Naive B cell (primary cell): ENCODE measurements at regions not wholly inside any gene's neighbourhood (a gene's known extent, or its start where the extent isn't known, plus 50 kb on each side); places are given as distances from the start of the nearest gene placed in this dataset.
"Not testable (repeated sequence)": the region's sequence is repeated elsewhere in the genome, so short reads cannot be mapped to it uniquely, and the experiment has no call there.

ENCODE experiments used
- ATAC-seq, 2 donors: fragments of 150-1000 bp; cut with Tn5 transposase; 2 replicates each; pipeline ENCODE4 v1.10.0; 2021; ENCODE audit warnings: low read depth in 2 of 2, mild to moderate bottlenecking in 2 of 2, moderate library complexity in 2 of 2
- DNase-seq: peaks from one replicate; pipeline ENCODE4 v3.0.0; 2022
- H3K27ac Mint-ChIP-seq, 6 donors: one replicate each; pipeline ENCODE4 v1.8.0; 2020 to 2022; ENCODE audit warnings: mild to moderate bottlenecking in 6 of 6, mixed read lengths in 6 of 6, moderate library complexity in 5 of 6, inconsistent platforms in 2 of 6
- H3K27me3 Mint-ChIP-seq, 3 donors: one replicate each; pipeline ENCODE4 v1.8.0; 2021 to 2022; ENCODE audit warnings: mixed read lengths in 3 of 3, mild to moderate bottlenecking in 1 of 3
- H3K36me3 Mint-ChIP-seq, 2 donors: one replicate each; pipeline ENCODE4 v1.8.0; 2020 to 2022; ENCODE audit warnings: mixed read lengths in 2 of 2, inconsistent platforms in 1 of 2, mild to moderate bottlenecking in 1 of 2
- H3K4me1 Mint-ChIP-seq, 3 donors: one replicate each; pipeline ENCODE4 v1.8.0; 2020 to 2022; ENCODE audit warnings: mixed read lengths in 3 of 3, inconsistent platforms in 1 of 3, mild to moderate bottlenecking in 1 of 3, moderate library complexity in 1 of 3
- H3K4me3 Mint-ChIP-seq, 8 donors: one replicate each; pipeline ENCODE4 v1.8.0; 2020 to 2022; ENCODE audit warnings: mild to moderate bottlenecking in 8 of 8, mixed read lengths in 8 of 8, moderate library complexity in 8 of 8, inconsistent platforms in 2 of 8
- H3K9me3 Mint-ChIP-seq, 7 donors: one replicate each; pipeline ENCODE4 v1.8.0; 2020 to 2022; ENCODE audit warnings: mixed read lengths in 7 of 7, mild to moderate bottlenecking in 5 of 7, inconsistent platforms in 2 of 7, moderate library complexity in 1 of 7

DNA sequence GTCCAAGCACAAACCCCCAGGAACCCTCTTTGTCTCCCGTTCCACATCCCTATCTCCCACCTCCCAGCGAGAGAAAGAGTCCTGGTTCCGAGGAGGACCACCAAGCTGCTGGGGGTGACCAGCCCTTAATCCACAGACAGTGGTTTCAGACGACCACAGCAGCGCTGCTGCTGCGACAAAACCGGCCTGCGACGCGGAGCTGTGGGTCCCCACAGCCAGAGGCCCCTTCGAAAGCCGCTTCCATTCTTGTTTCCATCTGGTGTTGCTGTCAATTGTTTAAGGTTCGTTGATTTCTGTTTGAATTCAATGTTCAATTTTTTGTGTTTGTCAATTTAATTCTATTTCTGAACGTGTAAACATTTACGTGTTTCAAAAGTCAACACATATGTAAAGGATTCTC, 177.5 kb upstream of the FOXD4L5 start:
- H3K27me3 Mint-ChIP-seq, ATAC-seq, H3K4me3 Mint-ChIP-seq, H3K27ac Mint-ChIP-seq, H3K4me1 Mint-ChIP-seq, DNase-seq: not testable (repeated sequence)
- peaks cover 10 to 39% (median 25%) of the 10 kb centered on the region in 7 donors for H3K9me3 Mint-ChIP-seq
- H3K36me3 Mint-ChIP-seq = peaks cover 0 to 17% of the 10 kb centered on the region in 2 donors

DNA sequence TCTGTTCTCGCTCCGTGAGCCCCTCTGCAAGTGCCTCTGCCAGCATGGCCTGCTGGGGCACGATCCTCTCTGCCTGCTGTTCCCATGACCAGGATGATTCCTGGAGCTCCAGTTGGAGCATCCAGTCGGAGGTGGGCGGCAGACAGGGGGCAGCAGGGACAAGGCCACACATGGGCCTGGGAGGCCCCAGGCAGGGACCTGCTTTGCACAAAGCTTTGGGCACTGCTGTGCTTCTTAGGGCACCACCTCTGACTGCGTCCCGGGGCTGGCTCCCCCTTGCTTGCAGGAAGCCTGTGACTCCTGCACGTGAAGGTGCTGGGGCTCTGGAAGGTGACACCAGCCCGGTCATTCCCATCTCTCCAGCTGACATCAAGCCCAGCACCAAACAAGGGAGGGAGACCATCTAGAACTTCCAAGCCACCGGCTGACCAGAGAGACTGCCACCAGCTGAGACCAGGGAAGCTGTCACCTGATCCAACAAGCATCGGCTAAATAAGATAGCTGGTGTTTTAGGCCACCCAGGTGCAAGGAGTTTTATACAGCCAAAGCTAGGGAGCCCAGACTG, 174.8 kb upstream of the FOXD4L5 start:
- ATAC-seq = no peak
- peaks cover 12 to 38% (median 23%) of the 10 kb centered on the region in 7 donors for H3K9me3 Mint-ChIP-seq
- no peak for DNase-seq
- no peaks in the 10 kb centered on the region for H3K4me1 Mint-ChIP-seq
- no peak overlapping the region for H3K27ac Mint-ChIP-seq
- H3K27me3 Mint-ChIP-seq = no peaks in the 10 kb centered on the region
- H3K4me3 Mint-ChIP-seq = no peak overlapping the region
- peaks cover 0 to 17% of the 10 kb centered on the region in 2 donors for H3K36me3 Mint-ChIP-seq

DNA sequence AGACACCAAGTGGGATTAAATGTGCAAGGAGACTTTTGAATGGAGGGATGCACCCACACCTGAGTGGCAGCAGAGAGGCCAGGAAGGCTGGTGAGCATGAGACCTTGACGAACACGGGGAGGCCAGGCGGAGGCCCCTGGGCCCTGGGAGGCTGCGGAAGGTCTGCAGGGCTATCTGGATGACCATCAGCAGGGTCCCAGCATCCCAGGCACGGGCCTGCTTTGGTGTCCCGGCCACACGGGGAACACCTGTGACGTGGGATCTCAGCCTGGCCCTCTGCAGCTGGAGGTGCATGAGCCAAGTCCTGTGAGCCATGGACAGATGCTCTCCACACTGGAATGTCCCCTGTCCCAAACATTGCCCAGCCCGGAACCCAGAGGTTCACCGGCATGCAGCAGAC, 174.0 kb upstream of the FOXD4L5 start:
- no peaks in the 10 kb centered on the region for H3K27me3 Mint-ChIP-seq
- no peak overlapping the region for H3K27ac Mint-ChIP-seq
- no peaks in the 10 kb centered on the region for H3K4me1 Mint-ChIP-seq
- ATAC-seq (no peak), DNase-seq (no peak)
- no peak overlapping the region for H3K4me3 Mint-ChIP-seq
- peaks cover 14 to 31% (median 18%) of the 10 kb centered on the region in 7 donors for H3K9me3 Mint-ChIP-seq
- peaks cover 0 to 8% of the 10 kb centered on the region in 2 donors for H3K36me3 Mint-ChIP-seq

DNA sequence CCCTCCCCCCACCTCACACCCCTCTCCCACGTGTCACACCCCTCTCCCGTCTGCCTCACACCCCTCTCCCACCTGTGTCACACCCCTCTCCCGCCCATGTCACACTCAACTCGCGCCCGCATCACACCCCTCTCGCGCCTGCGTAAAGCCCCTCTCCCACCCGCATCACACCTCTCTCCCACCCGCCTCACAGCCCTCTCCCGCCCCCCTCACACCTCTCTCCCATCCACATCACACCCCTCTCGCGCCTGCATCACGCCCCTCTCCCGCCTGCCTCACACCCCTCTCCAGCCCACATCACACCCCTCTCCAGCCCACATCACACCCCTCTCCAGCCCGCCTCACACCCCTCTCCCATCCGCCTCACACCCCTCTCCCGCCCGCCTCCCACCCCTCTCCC, 173.5 kb upstream of the FOXD4L5 start:
- no peak for ATAC-seq
- H3K4me1 Mint-ChIP-seq = no peaks in the 10 kb centered on the region
- no peak for DNase-seq
- H3K27ac Mint-ChIP-seq = no peak overlapping the region
- H3K36me3 Mint-ChIP-seq = peaks cover 0 to 11% of the 10 kb centered on the region in 2 donors
- no peak overlapping the region for H3K4me3 Mint-ChIP-seq
- no peaks in the 10 kb centered on the region for H3K27me3 Mint-ChIP-seq
- peaks cover 13 to 29% (median 14%) of the 10 kb centered on the region in 7 donors for H3K9me3 Mint-ChIP-seq

DNA sequence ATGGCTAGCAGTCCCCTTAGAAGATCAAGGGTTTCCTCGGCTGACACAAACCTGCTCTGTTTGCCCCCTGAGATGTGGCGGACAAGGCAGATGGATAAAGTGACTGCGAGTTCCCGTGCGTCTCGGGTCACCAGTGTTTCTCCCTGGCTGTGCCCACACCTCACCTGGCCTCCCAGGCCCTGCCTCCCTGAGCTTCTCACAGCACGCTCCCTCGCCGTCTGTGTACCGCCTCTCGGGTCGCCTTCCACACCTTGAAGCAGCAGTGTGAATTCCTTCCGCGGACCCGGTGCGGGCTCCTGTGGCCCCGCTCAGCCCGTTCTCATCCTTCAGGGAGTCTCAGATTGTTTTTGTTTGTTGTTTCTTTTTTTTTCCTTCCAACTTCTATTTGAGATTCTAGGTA, 172.0 kb upstream of the FOXD4L5 start:
- not testable (repeated sequence) for H3K36me3 Mint-ChIP-seq, DNase-seq, ATAC-seq, H3K27me3 Mint-ChIP-seq, H3K27ac Mint-ChIP-seq, H3K4me1 Mint-ChIP-seq, H3K4me3 Mint-ChIP-seq
- H3K9me3 Mint-ChIP-seq = peaks cover 8 to 23% (median 16%) of the 10 kb centered on the region in 7 donors

DNA sequence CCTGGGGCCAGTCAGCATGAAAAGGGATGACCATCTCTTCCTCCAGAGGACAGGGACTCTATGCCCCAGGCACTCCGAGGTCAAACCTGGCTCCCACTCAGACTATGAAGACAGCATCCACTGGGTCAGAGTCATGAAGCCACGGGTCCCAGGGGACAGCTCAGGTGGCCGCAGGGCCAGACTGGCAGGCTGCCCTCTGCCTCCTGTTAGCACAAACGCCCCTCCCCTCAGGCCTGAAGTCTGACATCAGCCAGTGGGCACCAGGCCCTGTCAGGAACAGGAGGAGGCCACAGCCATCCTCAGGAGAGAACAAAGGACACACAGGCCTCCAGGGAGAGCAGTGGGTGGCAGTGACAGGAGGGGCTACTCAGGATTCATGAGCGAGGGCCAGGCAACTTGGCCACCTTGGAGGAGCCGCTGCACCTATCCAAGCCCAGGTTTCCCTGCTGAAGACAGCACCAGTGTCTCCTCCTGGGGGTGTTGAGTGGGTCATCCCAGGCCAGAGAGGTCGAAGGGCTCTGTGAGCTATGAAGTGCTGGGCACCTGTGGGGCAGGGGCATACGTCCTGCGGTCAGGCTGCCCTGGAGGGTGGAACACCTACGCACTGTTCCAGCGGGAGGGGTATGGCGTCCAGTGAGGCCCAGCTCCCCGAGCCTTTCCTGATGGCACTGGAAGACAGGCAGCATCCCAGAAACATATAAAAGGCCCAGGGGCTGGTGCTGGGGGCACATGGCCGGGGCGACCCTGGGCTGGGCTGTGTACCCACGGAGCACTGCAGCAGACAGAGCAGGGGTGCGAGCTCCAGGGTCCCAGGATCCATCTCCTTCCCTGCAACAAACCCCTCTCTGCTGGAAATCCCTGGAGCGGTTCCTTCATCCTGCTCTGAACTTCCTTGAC, 171.0 kb upstream of the FOXD4L5 start:
- DNase-seq, H3K36me3 Mint-ChIP-seq, H3K4me1 Mint-ChIP-seq, H3K27ac Mint-ChIP-seq, H3K27me3 Mint-ChIP-seq, ATAC-seq: not testable (repeated sequence)
- Mint-ChIP-seq H3K9me3 (peaks cover 8 to 26% (median 21%) of the 10 kb centered on the region in 7 donors), H3K4me3 (peak overlapping the region in 1 of 8 donors; percentile 72)

DNA sequence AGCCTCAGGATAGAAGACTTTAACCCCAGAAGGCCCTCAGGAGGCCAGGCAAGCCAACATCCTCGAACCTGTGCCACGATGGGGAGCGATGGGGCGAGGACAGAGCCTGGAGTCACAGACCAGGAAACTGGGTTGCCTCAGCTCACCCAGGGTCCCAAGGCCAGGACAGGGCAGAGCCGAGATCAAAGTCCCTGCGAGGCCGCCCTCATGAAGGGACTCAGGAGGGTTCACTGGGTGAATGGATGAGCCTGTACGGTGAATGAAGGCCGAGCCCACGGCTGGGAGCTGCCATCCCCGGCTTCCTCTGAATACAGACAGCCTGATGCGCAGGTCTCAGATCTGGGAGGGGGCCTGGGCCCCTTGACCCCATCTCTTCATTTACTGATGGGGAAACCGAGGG, 170.1 kb upstream of the FOXD4L5 start:
- not testable (repeated sequence) for H3K27ac Mint-ChIP-seq, H3K36me3 Mint-ChIP-seq, H3K4me1 Mint-ChIP-seq, H3K27me3 Mint-ChIP-seq, DNase-seq, ATAC-seq, H3K4me3 Mint-ChIP-seq
- peaks cover 8 to 24% (median 23%) of the 10 kb centered on the region in 7 donors for H3K9me3 Mint-ChIP-seq

DNA sequence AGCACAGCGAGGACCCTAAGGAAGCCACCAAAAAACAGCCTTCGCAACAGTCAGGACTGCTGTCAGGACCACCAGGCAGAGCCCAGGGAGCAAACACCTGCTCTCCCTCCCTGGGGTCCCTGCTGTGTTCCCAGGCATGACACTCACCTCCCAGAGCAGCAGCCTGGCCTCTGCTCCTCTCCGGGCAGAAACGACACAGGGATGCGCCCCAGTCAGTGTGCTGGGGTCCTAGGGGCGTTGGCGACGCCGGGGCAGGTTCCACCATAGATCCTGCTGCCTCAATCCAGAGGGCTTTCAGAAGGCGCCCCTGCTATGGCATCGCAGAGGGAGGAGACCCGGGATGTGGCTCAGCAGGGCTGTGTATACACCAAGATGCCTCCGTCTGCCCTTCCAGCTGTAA, 169.7 kb upstream of the FOXD4L5 start:
- H3K4me3 Mint-ChIP-seq, H3K4me1 Mint-ChIP-seq: not testable (repeated sequence)

DNA sequence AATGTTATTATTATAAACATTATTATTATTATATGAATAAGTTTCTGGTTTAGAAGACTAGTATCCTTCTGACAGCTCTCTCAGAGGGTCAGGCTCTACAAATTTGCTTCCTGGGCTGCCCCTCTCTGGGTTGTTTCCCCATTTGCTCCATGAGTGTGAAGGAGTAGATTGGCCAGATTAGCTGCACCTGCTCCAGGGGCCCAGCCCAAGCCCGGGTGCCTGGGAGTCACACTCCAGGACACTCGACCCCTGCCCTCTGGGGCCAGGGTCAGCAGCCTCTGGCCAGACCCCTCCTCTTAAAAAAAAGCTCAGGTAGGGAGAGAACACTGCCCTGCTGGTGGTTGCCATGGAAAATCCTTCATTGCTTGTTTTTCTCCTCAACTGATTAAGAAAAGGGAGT, 169.0 kb upstream of the FOXD4L5 start:
- H3K36me3 Mint-ChIP-seq, ATAC-seq: not testable (repeated sequence)

More for the DNA sequence above, 169.7 kb upstream of the FOXD4L5 start:
- not testable (repeated sequence) for DNase-seq, H3K27me3 Mint-ChIP-seq, H3K27ac Mint-ChIP-seq, H3K36me3 Mint-ChIP-seq, ATAC-seq
- peaks cover 8 to 24% (median 23%) of the 10 kb centered on the region in 7 donors for H3K9me3 Mint-ChIP-seq

DNA sequence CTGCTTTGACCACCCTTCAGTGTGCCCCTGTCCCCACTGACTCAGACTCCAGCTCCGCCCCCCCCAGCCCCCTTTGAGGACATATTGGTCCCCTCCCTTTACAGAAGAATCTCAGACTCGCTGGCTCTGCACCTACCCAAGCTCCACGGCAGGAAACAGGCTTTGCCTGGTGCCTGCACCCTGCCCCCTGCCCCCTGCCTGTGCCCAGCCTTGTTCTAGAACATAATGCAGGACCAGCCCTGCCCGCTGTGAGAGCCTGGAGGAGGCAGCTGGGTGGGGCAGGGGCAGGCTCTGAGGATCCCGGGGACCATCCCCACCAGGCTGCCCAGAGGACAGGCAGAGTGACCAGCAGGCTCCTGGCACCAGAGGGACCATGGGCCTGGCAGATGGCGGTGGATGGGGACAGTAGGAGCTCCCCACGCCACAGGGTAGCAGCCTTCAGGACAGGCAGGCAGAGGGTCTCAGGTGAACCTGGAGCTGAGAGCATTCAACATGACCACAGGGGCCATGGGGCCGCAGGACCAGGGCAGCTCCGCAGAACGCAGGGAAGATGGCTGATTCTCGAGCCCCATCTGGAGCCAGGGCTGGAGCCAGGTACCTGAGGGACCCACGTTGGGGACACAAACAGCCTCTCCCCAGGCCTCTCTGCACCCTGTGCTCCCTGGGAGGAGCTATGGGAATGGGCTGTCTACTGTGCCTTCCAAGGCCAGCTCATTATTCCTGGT, 165.0 kb upstream of the FOXD4L5 start:
- H3K27me3 Mint-ChIP-seq, ATAC-seq, H3K36me3 Mint-ChIP-seq, H3K4me3 Mint-ChIP-seq, H3K4me1 Mint-ChIP-seq, DNase-seq, H3K27ac Mint-ChIP-seq: not testable (repeated sequence)
- H3K9me3 Mint-ChIP-seq = peaks cover 11 to 28% (median 23%) of the 10 kb centered on the region in 7 donors

More for the DNA sequence above, 169.0 kb upstream of the FOXD4L5 start:
- H3K27ac Mint-ChIP-seq, H3K4me1 Mint-ChIP-seq, DNase-seq, H3K27me3 Mint-ChIP-seq, H3K4me3 Mint-ChIP-seq: not testable (repeated sequence)
- H3K9me3 Mint-ChIP-seq = peaks cover 8 to 24% (median 20%) of the 10 kb centered on the region in 7 donors

DNA sequence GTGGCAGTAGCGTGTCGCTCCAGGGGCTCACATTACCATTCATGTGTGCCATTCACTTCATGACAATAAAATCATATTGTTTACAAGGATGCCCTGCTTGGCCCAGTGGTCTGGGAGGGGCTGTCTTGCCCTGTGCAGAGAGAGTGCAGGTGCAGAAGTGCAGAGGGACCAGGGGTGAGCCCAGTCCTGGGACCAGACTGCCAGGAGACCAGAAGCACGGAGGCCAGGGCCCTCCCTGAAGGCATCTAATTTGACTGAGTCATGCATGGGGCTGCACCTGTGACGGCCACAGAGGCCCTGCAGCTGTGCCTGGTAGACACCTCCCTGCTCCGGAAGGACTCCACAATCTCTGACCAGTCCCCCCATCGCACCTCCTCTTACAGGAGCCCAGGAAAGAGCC, 164.4 kb upstream of the FOXD4L5 start:
- Mint-ChIP-seq H3K9me3 (peaks cover 10 to 28% (median 23%) of the 10 kb centered on the region in 7 donors), H3K27ac (no peak overlapping the region), H3K4me3 (no peak overlapping the region), H3K27me3 (no peaks in the 10 kb centered on the region), H3K4me1 (no peaks in the 10 kb centered on the region), H3K36me3 (peaks cover 0 to 7% of the 10 kb centered on the region in 2 donors)
- no peak for DNase-seq
- no peak for ATAC-seq

DNA sequence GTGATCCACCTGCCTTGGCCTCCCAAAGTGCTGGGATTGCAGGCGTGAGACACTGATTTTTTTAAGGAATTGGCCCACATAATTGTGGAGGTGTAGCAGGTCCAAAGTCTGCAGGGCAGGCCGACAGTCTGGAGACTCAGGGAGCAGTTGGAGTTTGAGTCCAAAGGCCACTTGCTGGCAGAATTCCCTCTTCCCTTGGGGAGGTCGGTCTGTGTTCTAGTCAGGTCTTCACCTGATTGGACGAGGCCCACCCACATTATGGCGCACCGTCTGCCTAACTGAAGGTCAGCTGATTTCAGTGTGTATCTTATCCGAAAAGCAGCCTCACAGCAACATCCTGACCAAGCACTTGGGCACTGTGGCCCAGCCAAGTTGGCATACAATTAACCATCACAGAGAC, 162.1 kb upstream of the FOXD4L5 start:
- ATAC-seq = not testable (repeated sequence)
- peaks cover 10 to 28% (median 17%) of the 10 kb centered on the region in 7 donors for H3K9me3 Mint-ChIP-seq

DNA sequence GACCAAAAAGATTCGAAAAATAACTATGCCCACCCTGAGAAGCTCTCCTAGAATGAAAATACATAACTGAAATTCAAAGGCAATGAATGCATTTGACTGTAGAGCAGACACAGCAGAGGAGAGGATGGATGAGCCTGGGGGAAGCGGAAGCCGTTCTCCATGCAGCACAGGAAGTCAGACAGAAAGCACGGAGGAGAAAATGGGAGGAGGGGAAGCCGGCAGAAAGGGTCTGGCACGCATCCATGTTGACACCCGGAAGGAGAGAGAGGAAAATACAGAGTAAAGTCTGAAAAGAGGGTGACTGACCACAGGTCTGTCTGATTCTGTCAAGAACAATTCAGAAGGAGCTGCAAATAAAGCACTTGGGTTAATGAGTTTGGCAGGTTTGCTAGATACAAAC, 161.0 kb upstream of the FOXD4L5 start:
- H3K27me3 Mint-ChIP-seq, H3K27ac Mint-ChIP-seq, DNase-seq, H3K4me1 Mint-ChIP-seq, H3K36me3 Mint-ChIP-seq, ATAC-seq, H3K4me3 Mint-ChIP-seq: not testable (repeated sequence)
- peaks cover 9 to 30% (median 11%) of the 10 kb centered on the region in 7 donors for H3K9me3 Mint-ChIP-seq

More for the DNA sequence above, 162.1 kb upstream of the FOXD4L5 start:
- H3K27ac Mint-ChIP-seq, H3K36me3 Mint-ChIP-seq, DNase-seq, H3K4me1 Mint-ChIP-seq, H3K4me3 Mint-ChIP-seq, H3K27me3 Mint-ChIP-seq: not testable (repeated sequence)
